ENCODE measurements at regions not wholly inside any gene's neighbourhood (a gene's known extent, or its start where the extent isn't known, plus 50 kb on each side); places are given as distances from the start of the nearest gene placed in this dataset.

- TF ChIP-seq CHD7 (IDR thresholded peaks at IDR 0.05; ENCODE audit: insufficient replicate concordance, low read length) (no peak), MAFK (IDR thresholded peaks at IDR 0.05; ENCODE audit: low read depth, low read length) (no peak), POLR2A (IDR thresholded peaks at IDR 0.05; ENCODE audit: control extremely low read depth in 1 of 2, low read depth in 2 of 2, low read length in 2 of 2) (no peak), CBX5 (IDR thresholded peaks at IDR 0.05; ENCODE audit: low read depth, low read length) (no peak), EZH2 (IDR thresholded peaks at IDR 0.05; ENCODE audit: low read depth, low read length, severe bottlenecking) (no peak), GABPA (IDR thresholded peaks at IDR 0.05; ENCODE audit: borderline replicate concordance, insufficient read depth, low read length) (no peak), SAP30 (IDR thresholded peaks at IDR 0.05; ENCODE audit: insufficient read depth, insufficient replicate concordance, low read length) (no peak), SIX5 (IDR thresholded peaks at IDR 0.05; ENCODE audit: low read depth, low read length) (no peak), CEBPB (IDR thresholded peaks at IDR 0.05; ENCODE audit: low read depth, low read length) (no peak), EP300 (IDR thresholded peaks at IDR 0.05; ENCODE audit: borderline replicate concordance in 1 of 2, low read depth in 2 of 2, low read length in 2 of 2) (no peak), RXRA (IDR thresholded peaks at IDR 0.05; ENCODE audit: insufficient read depth, low read depth, low read length) (no peak), ATF3 (IDR thresholded peaks at IDR 0.05; ENCODE audit: insufficient read depth, low read depth, low read length) (no peak)
These were observed 184.8 kb downstream of the RAB28 start (continued) for GRCh38 chr4:13299343-13299742.
